ENCODE measurements at regions not wholly inside any gene's neighbourhood (a gene's known extent, or its start where the extent isn't known, plus 50 kb on each side); places are given as distances from the start of the nearest gene placed in this dataset.

GRCh38 chrX:69022430-69022829 lies 142.8 kb downstream of the PJA1 start:
- Histone ChIP-seq H3K27me3 (ENCODE audit: control insufficient read depth in 3 of 3, insufficient read depth in 3 of 3, low read length in 3 of 3) (no peaks in the 10 kb centered on the region), H3K4me1 (ENCODE audit: control insufficient read depth in 3 of 3, insufficient read depth in 2 of 3, low read depth in 1 of 3, low read length in 2 of 3) (peaks cover 0 to 18% (median 0%) of the 10 kb centered on the region in 3 donors), H3K4me3 (ENCODE audit: low read depth in 1 of 3, low read length in 3 of 3) (no peak overlapping the region), H3K27ac (ENCODE audit: low read depth in 1 of 3, low read length in 2 of 3) (no peak overlapping the region), H3K36me3 (ENCODE audit: control insufficient read depth in 3 of 3, insufficient read depth in 2 of 3, low read depth in 1 of 3, low read length in 3 of 3) (no peaks in the 10 kb centered on the region), H3K9me3 (ENCODE audit: control insufficient read depth in 2 of 2, insufficient read depth in 1 of 2, low read depth in 1 of 2, low read length in 1 of 2) (peaks cover 0 to 11% of the 10 kb centered on the region in 2 donors)
- FAIRE-seq (no peak), DNase-seq (no peak)

GRCh38 chrX:69021141-69021960 lies 143.9 kb downstream of the PJA1 start:
- FAIRE-seq (no peak), DNase-seq (no peak)
- H3K4me3 ChIP-seq (ENCODE audit: low read depth in 1 of 3, low read length in 3 of 3): no peak overlapping the region
- H3K4me1 ChIP-seq (ENCODE audit: control insufficient read depth in 3 of 3, insufficient read depth in 2 of 3, low read depth in 1 of 3, low read length in 2 of 3): peaks cover 0 to 12% (median 0%) of the 10 kb centered on the region in 3 donors
- no peak overlapping the region for H3K27ac ChIP-seq (ENCODE audit: low read depth in 1 of 3, low read length in 2 of 3)
- H3K27me3 ChIP-seq (ENCODE audit: control insufficient read depth in 3 of 3, insufficient read depth in 3 of 3, low read length in 3 of 3): no peaks in the 10 kb centered on the region
- WGBS, 3 donors: 53 to 65% (median 55%) methylated on average over 7 to 10 of the region's 10 CpGs
- H3K36me3 ChIP-seq (ENCODE audit: control insufficient read depth in 3 of 3, insufficient read depth in 2 of 3, low read depth in 1 of 3, low read length in 3 of 3): no peaks in the 10 kb centered on the region
- peaks cover 0 to 7% of the 10 kb centered on the region in 2 donors for H3K9me3 ChIP-seq (ENCODE audit: control insufficient read depth in 2 of 2, insufficient read depth in 1 of 2, low read depth in 1 of 2, low read length in 1 of 2)

GRCh38 chrX:69020316-69020715 lies 144.9 kb downstream of the PJA1 start:
- Histone ChIP-seq H3K27me3 (ENCODE audit: control insufficient read depth in 3 of 3, insufficient read depth in 3 of 3, low read length in 3 of 3) (no peaks in the 10 kb centered on the region), H3K4me3 (ENCODE audit: low read depth in 1 of 3, low read length in 3 of 3) (no peak overlapping the region), H3K27ac (ENCODE audit: low read depth in 1 of 3, low read length in 2 of 3) (no peak overlapping the region), H3K9me3 (ENCODE audit: control insufficient read depth in 2 of 2, insufficient read depth in 1 of 2, low read depth in 1 of 2, low read length in 1 of 2) (no peaks in the 10 kb centered on the region), H3K36me3 (ENCODE audit: control insufficient read depth in 3 of 3, insufficient read depth in 2 of 3, low read depth in 1 of 3, low read length in 3 of 3) (no peaks in the 10 kb centered on the region), H3K4me1 (ENCODE audit: control insufficient read depth in 3 of 3, insufficient read depth in 2 of 3, low read depth in 1 of 3, low read length in 2 of 3) (peaks cover 0 to 8% (median 0%) of the 10 kb centered on the region in 3 donors)
- no peak for FAIRE-seq
- 63 to 87% (median 81%) methylated on average over 3 of the region's 3 CpGs for WGBS, 3 donors
- DNase-seq: no peak

GRCh38 chrX:69019073-69019890 lies 146.0 kb downstream of the PJA1 start:
- Histone ChIP-seq H3K27ac (ENCODE audit: low read depth in 1 of 3, low read length in 2 of 3) (no peak overlapping the region), H3K4me1 (ENCODE audit: control insufficient read depth in 3 of 3, insufficient read depth in 2 of 3, low read depth in 1 of 3, low read length in 2 of 3) (no peaks in the 10 kb centered on the region), H3K4me3 (ENCODE audit: low read depth in 1 of 3, low read length in 3 of 3) (no peak overlapping the region), H3K36me3 (ENCODE audit: control insufficient read depth in 3 of 3, insufficient read depth in 2 of 3, low read depth in 1 of 3, low read length in 3 of 3) (no peaks in the 10 kb centered on the region), H3K9me3 (ENCODE audit: control insufficient read depth in 2 of 2, insufficient read depth in 1 of 2, low read depth in 1 of 2, low read length in 1 of 2) (no peaks in the 10 kb centered on the region), H3K27me3 (ENCODE audit: control insufficient read depth in 3 of 3, insufficient read depth in 3 of 3, low read length in 3 of 3) (no peaks in the 10 kb centered on the region)
- FAIRE-seq (no peak), DNase-seq (no peak)
- 56 to 84% (median 83%) methylated on average over 2 of the region's 2 CpGs for WGBS, 3 donors

GRCh38 chrX:69018416-69019072 lies 146.7 kb downstream of the PJA1 start:
- H3K9me3 ChIP-seq (ENCODE audit: control insufficient read depth in 2 of 2, insufficient read depth in 1 of 2, low read depth in 1 of 2, low read length in 1 of 2): no peaks in the 10 kb centered on the region
- no peak for DNase-seq
- no peaks in the 10 kb centered on the region for H3K4me1 ChIP-seq (ENCODE audit: control insufficient read depth in 3 of 3, insufficient read depth in 2 of 3, low read depth in 1 of 3, low read length in 2 of 3)
- H3K4me3 ChIP-seq (ENCODE audit: low read depth in 1 of 3, low read length in 3 of 3): no peak overlapping the region
- FAIRE-seq: no peak
- no peak overlapping the region for H3K27ac ChIP-seq (ENCODE audit: low read depth in 1 of 3, low read length in 2 of 3)
- 53 to 63% (median 57%) methylated on average over 8 of the region's 8 CpGs for WGBS, 3 donors
- H3K36me3 ChIP-seq (ENCODE audit: control insufficient read depth in 3 of 3, insufficient read depth in 2 of 3, low read depth in 1 of 3, low read length in 3 of 3): no peaks in the 10 kb centered on the region
- H3K27me3 ChIP-seq (ENCODE audit: control insufficient read depth in 3 of 3, insufficient read depth in 3 of 3, low read length in 3 of 3): no peaks in the 10 kb centered on the region

GRCh38 chrX:69016293-69016941 lies 148.8 kb downstream of the PJA1 start:
- Histone ChIP-seq H3K36me3 (ENCODE audit: control insufficient read depth in 3 of 3, insufficient read depth in 2 of 3, low read depth in 1 of 3, low read length in 3 of 3) (no peaks in the 10 kb centered on the region), H3K4me3 (ENCODE audit: low read depth in 1 of 3, low read length in 3 of 3) (no peak overlapping the region), H3K27ac (ENCODE audit: low read depth in 1 of 3, low read length in 2 of 3) (no peak overlapping the region), H3K9me3 (ENCODE audit: control insufficient read depth in 2 of 2, insufficient read depth in 1 of 2, low read depth in 1 of 2, low read length in 1 of 2) (no peaks in the 10 kb centered on the region), H3K27me3 (ENCODE audit: control insufficient read depth in 3 of 3, insufficient read depth in 3 of 3, low read length in 3 of 3) (no peaks in the 10 kb centered on the region), H3K4me1 (ENCODE audit: control insufficient read depth in 3 of 3, insufficient read depth in 2 of 3, low read depth in 1 of 3, low read length in 2 of 3) (no peaks in the 10 kb centered on the region)
- WGBS, 3 donors: 36 to 58% (median 47%) methylated on average over 11 of the region's 11 CpGs
- FAIRE-seq (no peak), DNase-seq (peak in 1 of 2 donors; percentile 5)

GRCh38 chrX:69015564-69016292 lies 149.5 kb downstream of the PJA1 start:
- 58 to 67% (median 64%) methylated on average over 10 of the region's 10 CpGs for WGBS, 3 donors
- FAIRE-seq: no peak

More at GRCh38 chrX:69015564-69016292, 149.5 kb downstream of the PJA1 start:
- Histone ChIP-seq H3K4me3 (ENCODE audit: low read depth in 1 of 3, low read length in 3 of 3) (no peak overlapping the region), H3K27ac (ENCODE audit: low read depth in 1 of 3, low read length in 2 of 3) (no peak overlapping the region), H3K9me3 (ENCODE audit: control insufficient read depth in 2 of 2, insufficient read depth in 1 of 2, low read depth in 1 of 2, low read length in 1 of 2) (no peaks in the 10 kb centered on the region), H3K27me3 (ENCODE audit: control insufficient read depth in 3 of 3, insufficient read depth in 3 of 3, low read length in 3 of 3) (no peaks in the 10 kb centered on the region), H3K4me1 (ENCODE audit: control insufficient read depth in 3 of 3, insufficient read depth in 2 of 3, low read depth in 1 of 3, low read length in 2 of 3) (no peaks in the 10 kb centered on the region), H3K36me3 (ENCODE audit: control insufficient read depth in 3 of 3, insufficient read depth in 2 of 3, low read depth in 1 of 3, low read length in 3 of 3) (no peaks in the 10 kb centered on the region)
- no peak for DNase-seq
